PC-3 (cell line): ENCODE measurements at regions not wholly inside any gene's neighbourhood (a gene's known extent, or its start where the extent isn't known, plus 50 kb on each side); places are given as distances from the start of the nearest gene placed in this dataset.
A peak's percentile ranks its signal among the peaks of the same experiment; 100 is the strongest.
"Not testable (repeated sequence)": the region's sequence is repeated elsewhere in the genome, so short reads cannot be mapped to it uniquely, and the experiment has no call there.

Experiments
- ATAC-seq: fragments of 200-7000 bp; cut with Tn5 transposase; 2 replicates; pipeline ENCODE4 v1.9.1; 2020; ENCODE audit warnings: mild to moderate bottlenecking, moderate library complexity
- BruUV-seq: library from RNA; stranded (reverse); fragments of 400-500 nt; replicated peaks from 2 replicates; lab custom pipeline; 2021; lab: Mats Ljungman, UMichigan
- CTCF ChIA-PET: fragments of 300-600 bp; sonication (Branson Sonifier 250); formaldehyde crosslinking; loops from one replicate; lab custom pipeline; 2022; ENCODE audit warnings: antibody characterized with exemption; lab: Charles Lee
- POLR2A ChIA-PET: fragments of 300-600 bp; sonication (Branson Sonifier 250); formaldehyde crosslinking; loops from one replicate; lab custom pipeline; 2022; ENCODE audit warnings: antibody characterized with exemption; ENCODE audit not compliant: unreplicated experiment; lab: Charles Lee
- DNase-seq: peaks from one replicate; pipeline ENCODE4 v3.0.0-alpha.2; 2015
- H2AFZ ChIP-seq: fragments of 300-600 bp; sonication (generic); 2 replicates; pipeline ENCODE4 v1.6.0; 2016; ENCODE audit warnings: antibody characterized with exemption, low read length
- H3F3A ChIP-seq: fragments of 300-600 bp; sonication (generic); one replicate; pipeline ENCODE4 v1.6.0; 2017; ENCODE audit warnings: antibody characterized with exemption, low read length, control low read depth, mild to moderate bottlenecking; ENCODE audit not compliant: unreplicated experiment
- H3K27ac ChIP-seq: fragments of 300-600 bp; sonication (generic); 2 replicates; pipeline ENCODE4 v1.5.1; 2016; ENCODE audit warnings: mild to moderate bottlenecking, low read length
- H3K27me3 ChIP-seq: fragments of 300-600 bp; sonication (generic); 2 replicates; pipeline ENCODE4 v1.6.1; 2016; ENCODE audit warnings: low read length, mixed read lengths
- H3K36me3 ChIP-seq: fragments of 300-600 bp; sonication (generic); 2 replicates; pipeline ENCODE4 v1.6.1; 2016; ENCODE audit warnings: low read depth, mixed run types, low read length, mixed read lengths
- H3K4me1 ChIP-seq: fragments of 300-600 bp; sonication (generic); 2 replicates; pipeline ENCODE4 v1.5.1; 2016; ENCODE audit warnings: low read length; ENCODE audit not compliant: insufficient read depth
- H3K4me2 ChIP-seq: fragments of 300-600 bp; sonication (generic); 2 replicates; pipeline ENCODE4 v1.6.0; 2016; ENCODE audit warnings: low read length
- H3K4me3 ChIP-seq: fragments of 300-600 bp; sonication (generic); 2 replicates; pipeline ENCODE4 v1.5.1; 2016; ENCODE audit warnings: mild to moderate bottlenecking, low read length, mixed read lengths
- H3K79me2 ChIP-seq: fragments of 300-600 bp; sonication (generic); 2 replicates; pipeline ENCODE4 v1.6.1; 2017; ENCODE audit warnings: low read length, mixed read lengths
- H3K9ac ChIP-seq: fragments of 300-600 bp; sonication (generic); 2 replicates; pipeline ENCODE4 v1.6.0; 2016; ENCODE audit warnings: mild to moderate bottlenecking, low read length
- H3K9me2 ChIP-seq: fragments of 300-600 bp; sonication (generic); replicated peaks from 2 replicates; pipeline ENCODE4 v1.6.1; 2016; ENCODE audit warnings: mixed run types, low read length, mixed read lengths
- H3K9me3 ChIP-seq: fragments of 300-600 bp; sonication (generic); 2 replicates; pipeline ENCODE4 v1.6.1; 2016; ENCODE audit warnings: low read length, mixed read lengths
- H4K20me1 ChIP-seq: fragments of 300-600 bp; sonication (generic); 2 replicates; pipeline ENCODE4 v1.6.1; 2016; ENCODE audit warnings: low read length, mixed read lengths
- EZH2 ChIP-seq: fragments of 300-600 bp; sonication (generic); IDR thresholded peaks from one replicate; pipeline ENCODE4 v1.6.1; 2017; ENCODE audit warnings: antibody characterized with exemption, mild to moderate bottlenecking, low read length; ENCODE audit not compliant: unreplicated experiment
- EZH2phosphoT487 ChIP-seq: fragments of 300-600 bp; sonication (generic); IDR thresholded peaks from 2 replicates; pipeline ENCODE4 v1.6.1; 2018; ENCODE audit warnings: mild to moderate bottlenecking, antibody characterized with exemption, low read length, borderline replicate concordance
- intact Hi-C: fragments of 100-400 bp; cut with micrococcal nuclease; formaldehyde crosslinking; loops from 2 replicates; pipeline ENCODE4 v1.9.0; 2023
- TF ChIP-seq, protein P1 (sequence below): fragments of 300-600 bp; sonication (generic); conservative IDR thresholded peaks from 2 replicates; pipeline ENCODE4 v1.5.1; 2017; ENCODE audit warnings: antibody characterized with exemption, low read depth, mild to moderate bottlenecking, low read length

DNA sequence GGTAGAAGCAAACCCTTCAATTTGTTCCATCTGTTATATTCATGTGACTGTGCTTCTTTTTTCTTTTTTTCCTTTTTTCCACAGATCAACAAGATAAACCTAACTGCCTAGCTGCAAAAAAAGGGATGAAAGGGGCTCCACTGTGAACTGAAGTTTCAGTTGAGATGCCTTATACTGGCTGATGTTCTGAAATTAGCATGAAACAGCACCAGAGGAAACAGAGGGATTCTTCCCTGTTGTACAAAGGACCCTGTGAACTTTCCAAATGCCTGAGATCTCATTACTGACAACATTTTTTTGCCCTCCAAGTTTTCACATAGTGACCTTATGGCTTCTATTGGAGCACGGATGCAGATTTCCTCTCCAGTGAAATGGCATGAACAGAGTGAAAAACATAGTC lies 302.7 kb upstream of the TFAP2D start:
- Histone ChIP-seq H3K9ac (no peak overlapping the region), H3K27ac (no peak overlapping the region), H3K4me1 (no peaks in the 10 kb centered on the region), H2AFZ (no peak overlapping the region), H3K9me3 (no peaks in the 10 kb centered on the region), H3K4me3 (no peak overlapping the region), H3K9me2 (no peaks in the 10 kb centered on the region), H3F3A (no peaks in the 10 kb centered on the region), H3K79me2 (no peaks in the 10 kb centered on the region), H3K27me3 (peaks cover 41% of the 10 kb centered on the region), H4K20me1 (no peaks in the 10 kb centered on the region), H3K36me3 (no peaks in the 10 kb centered on the region), H3K4me2 (no peak overlapping the region)
- DNase-seq (no peak), ATAC-seq (no peak)
- intact Hi-C loops = no loop called here
- TF ChIP-seq, protein P1, sequence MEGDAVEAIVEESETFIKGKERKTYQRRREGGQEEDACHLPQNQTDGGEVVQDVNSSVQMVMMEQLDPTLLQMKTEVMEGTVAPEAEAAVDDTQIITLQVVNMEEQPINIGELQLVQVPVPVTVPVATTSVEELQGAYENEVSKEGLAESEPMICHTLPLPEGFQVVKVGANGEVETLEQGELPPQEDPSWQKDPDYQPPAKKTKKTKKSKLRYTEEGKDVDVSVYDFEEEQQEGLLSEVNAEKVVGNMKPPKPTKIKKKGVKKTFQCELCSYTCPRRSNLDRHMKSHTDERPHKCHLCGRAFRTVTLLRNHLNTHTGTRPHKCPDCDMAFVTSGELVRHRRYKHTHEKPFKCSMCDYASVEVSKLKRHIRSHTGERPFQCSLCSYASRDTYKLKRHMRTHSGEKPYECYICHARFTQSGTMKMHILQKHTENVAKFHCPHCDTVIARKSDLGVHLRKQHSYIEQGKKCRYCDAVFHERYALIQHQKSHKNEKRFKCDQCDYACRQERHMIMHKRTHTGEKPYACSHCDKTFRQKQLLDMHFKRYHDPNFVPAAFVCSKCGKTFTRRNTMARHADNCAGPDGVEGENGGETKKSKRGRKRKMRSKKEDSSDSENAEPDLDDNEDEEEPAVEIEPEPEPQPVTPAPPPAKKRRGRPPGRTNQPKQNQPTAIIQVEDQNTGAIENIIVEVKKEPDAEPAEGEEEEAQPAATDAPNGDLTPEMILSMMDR = no peak
- POLR2A ChIA-PET = no interaction called here
- no TSS peak for BruUV-seq
- CTCF ChIA-PET = no interaction called here

DNA sequence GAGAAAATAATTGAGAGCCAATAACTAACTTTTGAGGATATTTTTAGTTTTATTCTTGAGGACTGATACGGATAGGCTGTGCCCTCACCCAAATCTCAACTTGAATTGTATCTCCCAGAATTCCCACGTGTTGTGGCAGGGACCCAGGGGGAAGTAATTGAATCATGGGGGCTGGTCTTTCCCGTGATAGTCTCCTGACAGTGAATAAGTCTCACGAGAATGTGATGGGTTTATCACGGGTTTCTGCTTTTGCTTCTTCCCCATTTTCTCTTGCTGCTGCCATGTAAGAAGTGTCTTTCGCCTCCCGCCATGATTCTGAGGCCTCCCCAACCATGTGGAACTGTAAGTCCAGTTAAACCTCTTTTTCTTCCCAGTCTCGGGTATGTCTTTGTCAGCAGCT lies 292.3 kb upstream of the TFAP2D start:
- H3K36me3 ChIP-seq, POLR2A ChIA-PET, H3K9ac ChIP-seq, H3K27ac ChIP-seq, H3K4me1 ChIP-seq, DNase-seq, ATAC-seq, H4K20me1 ChIP-seq, intact Hi-C loops, H3K9me2 ChIP-seq, H3K79me2 ChIP-seq, H3K9me3 ChIP-seq, CTCF ChIA-PET, BruUV-seq, H3F3A ChIP-seq: not testable (repeated sequence)
- Histone ChIP-seq H2AFZ (peak overlapping the region; percentile 60; the same call in 1 of the 2 replicates), H3K4me2 (peak overlapping the region; percentile 60), H3K27me3 (peaks cover 21% of the 10 kb centered on the region), H3K4me3 (peak overlapping the region; percentile 24; the same call in 1 of the 2 replicates)

DNA sequence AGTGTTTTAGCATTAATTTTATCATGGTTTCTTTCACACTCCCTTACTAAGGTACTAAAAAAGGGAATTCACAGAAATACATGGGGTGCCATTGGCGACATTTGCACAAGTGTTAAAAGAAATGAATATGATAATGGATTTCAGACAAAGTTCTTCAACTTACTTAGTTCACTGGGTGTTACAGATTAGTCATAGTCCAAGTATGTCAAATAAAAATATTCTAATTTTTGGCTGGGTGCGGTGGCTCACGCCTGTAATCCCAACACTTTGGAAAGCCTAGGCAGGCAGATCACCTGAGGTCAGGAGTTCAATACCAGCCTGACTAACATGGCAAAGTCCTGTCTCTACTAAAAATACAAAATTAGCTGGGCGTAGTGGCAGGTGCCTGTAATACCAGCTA lies 286.1 kb upstream of the TFAP2D start:
- no peaks in the 10 kb centered on the region for H3K36me3 ChIP-seq
- no peak overlapping the region for H3K27ac ChIP-seq
- ChIA-PET CTCF (no interaction called here), POLR2A (no interaction called here)
- ATAC-seq (no peak), DNase-seq (no peak)
- H2AFZ ChIP-seq = no peak overlapping the region
- no peaks in the 10 kb centered on the region for H4K20me1 ChIP-seq
- no peaks in the 10 kb centered on the region for H3K4me1 ChIP-seq
- no peak overlapping the region for H3K4me3 ChIP-seq
- BruUV-seq = no TSS peak
- H3K4me2 ChIP-seq = no peak overlapping the region
- H3K27me3 ChIP-seq = no peaks in the 10 kb centered on the region
- no peak overlapping the region for H3K9ac ChIP-seq
- intact Hi-C loops = no loop called here
- TF ChIP-seq, protein P1 = no peak
- TF ChIP-seq EZH2phosphoT487 (no peak), EZH2 (no peak)
- no peaks in the 10 kb centered on the region for H3K79me2 ChIP-seq
- H3K9me3 ChIP-seq = no peaks in the 10 kb centered on the region
- H3K9me2 ChIP-seq = no peaks in the 10 kb centered on the region
- H3F3A ChIP-seq = no peaks in the 10 kb centered on the region
